NCI-H2171 treated with DMSO at 0.1 percent for 48 hours (cell line): ENCODE measurements at regions not wholly inside any gene's neighbourhood (a gene's known extent, or its start where the extent isn't known, plus 50 kb on each side); places are given as distances from the start of the nearest gene placed in this dataset.

Experiments
- DNase-seq: peaks from one replicate; lab custom pipeline; 2025; lab: John Stamatoyannopoulos, UW

- no peak for DNase-seq
Observed at GRCh38 chr5:65068410-65068809, 299.7 kb downstream of the CWC27 start.

GRCh38 chr5:65070026-65070425 is 301.3 kb downstream of the CWC27 start:
- DNase-seq, result no peak

GRCh38 chr5:65072850-65073249 is 304.1 kb downstream of the CWC27 start:
- DNase-seq, result peak; percentile 86

- DNase-seq, result peak; percentile 84
Observed at GRCh38 chr5:65073250-65073661, 304.5 kb downstream of the CWC27 start.

GRCh38 chr5:65075623-65076250 is 307.0 kb downstream of the CWC27 start:
- no peak for DNase-seq

GRCh38 chr5:65076251-65076869 is 307.6 kb downstream of the CWC27 start:
- DNase-seq, result no peak

- DNase-seq, result no peak
Observed at GRCh38 chr5:65077653-65078052, 308.9 kb downstream of the CWC27 start.

GRCh38 chr5:65078331-65078730 is 309.6 kb downstream of the CWC27 start:
- no peak for DNase-seq

- DNase-seq, result no peak
Observed at GRCh38 chr5:65081071-65081470, 312.3 kb downstream of the CWC27 start.

- no peak for DNase-seq
Observed at GRCh38 chr5:65084795-65085515, 316.2 kb downstream of the CWC27 start.

GRCh38 chr5:65085516-65085850 is 316.8 kb downstream of the CWC27 start:
- no peak for DNase-seq

GRCh38 chr5:65086234-65086890 is 317.6 kb downstream of the CWC27 start:
- no peak for DNase-seq

GRCh38 chr5:65087154-65087553 is 318.4 kb downstream of the CWC27 start:
- no peak for DNase-seq

- no peak for DNase-seq
Observed at GRCh38 chr5:65094279-65094678, 325.5 kb downstream of the CWC27 start.

- DNase-seq, result no peak
Observed at GRCh38 chr5:65098393-65098792, 329.7 kb downstream of the CWC27 start.
